GM18505 (cell line): ENCODE measurements at regions not wholly inside any gene's neighbourhood (a gene's known extent, or its start where the extent isn't known, plus 50 kb on each side); places are given as distances from the start of the nearest gene placed in this dataset.
"Not testable (repeated sequence)": the region's sequence is repeated elsewhere in the genome, so short reads cannot be mapped to it uniquely, and the experiment has no call there.

Source experiments
- ATAC-seq: cut with Tn5 transposase; IDR thresholded peaks from one replicate; pipeline ENCODE4 v1.9.1; 2021; ENCODE audit not compliant: unreplicated experiment
- POLR2A ChIP-seq: IDR thresholded peaks from 4 replicates; pipeline ENCODE4 v1.6.1; 2011; ENCODE audit warnings: borderline replicate concordance; ENCODE audit not compliant: insufficient read depth, insufficient read length; ENCODE audit errors: extremely low read depth

DNA sequence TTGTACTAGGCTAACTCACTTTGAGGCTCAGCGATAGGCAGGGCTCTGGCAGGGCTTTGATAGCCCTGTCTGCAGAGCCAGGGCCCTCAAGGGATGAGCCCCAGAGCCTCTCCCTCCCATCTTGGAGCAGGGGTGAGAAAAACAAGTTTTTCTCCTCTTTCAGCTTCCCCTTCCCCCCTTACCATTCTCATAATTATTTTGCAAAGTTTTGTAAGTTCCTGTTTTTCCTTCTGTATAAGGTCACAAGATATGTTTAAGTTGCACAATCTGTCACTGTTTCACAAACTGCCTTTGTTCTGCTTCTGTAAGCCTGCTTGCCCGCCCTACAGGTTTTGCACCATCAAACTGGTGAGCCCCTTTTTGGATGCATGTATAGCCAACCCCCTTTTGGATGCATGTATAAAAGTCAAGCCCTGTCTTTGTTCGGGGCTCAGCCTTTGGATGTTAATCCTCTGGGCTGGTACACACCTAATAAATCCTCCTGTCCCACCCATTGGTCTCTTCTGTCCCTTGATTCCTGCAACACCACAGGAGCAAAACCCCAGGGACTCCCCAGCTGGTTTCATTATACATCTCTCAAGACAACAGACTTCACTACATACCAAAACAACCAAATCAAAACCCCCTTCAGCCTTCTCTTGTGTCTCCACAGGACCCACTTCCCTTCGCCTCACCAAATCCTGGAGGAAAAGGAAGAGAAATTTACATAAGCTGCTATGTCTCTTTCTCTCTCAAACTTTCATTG is 52.5 kb upstream of the RESF1 start:
- peak; percentile 69 for ATAC-seq
- no peak for TF ChIP-seq POLR2A

DNA sequence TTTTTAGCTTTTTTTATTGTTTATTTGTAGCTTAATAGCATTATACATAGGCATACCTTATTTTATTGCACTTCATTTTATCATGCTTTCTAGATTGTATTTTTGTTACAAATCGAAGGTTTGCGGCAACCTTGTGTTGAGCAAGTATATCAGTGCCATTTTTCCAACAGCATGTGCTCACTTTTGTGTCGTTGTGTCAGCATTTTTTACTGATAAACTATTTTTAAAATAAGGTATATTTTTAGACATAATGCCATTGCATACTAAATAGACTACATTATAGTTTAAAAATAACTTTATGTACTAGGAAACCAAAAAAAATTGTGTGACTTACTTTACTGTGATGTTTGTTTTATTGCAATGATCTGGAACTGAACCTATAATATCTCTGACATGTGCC is 56.2 kb upstream of the RESF1 start:
- no peak for ATAC-seq
- no peak for TF ChIP-seq POLR2A

GRCh38 chr12:31900271-31900670 is 58.9 kb upstream of the RESF1 start:
- no peak for ATAC-seq

DNA sequence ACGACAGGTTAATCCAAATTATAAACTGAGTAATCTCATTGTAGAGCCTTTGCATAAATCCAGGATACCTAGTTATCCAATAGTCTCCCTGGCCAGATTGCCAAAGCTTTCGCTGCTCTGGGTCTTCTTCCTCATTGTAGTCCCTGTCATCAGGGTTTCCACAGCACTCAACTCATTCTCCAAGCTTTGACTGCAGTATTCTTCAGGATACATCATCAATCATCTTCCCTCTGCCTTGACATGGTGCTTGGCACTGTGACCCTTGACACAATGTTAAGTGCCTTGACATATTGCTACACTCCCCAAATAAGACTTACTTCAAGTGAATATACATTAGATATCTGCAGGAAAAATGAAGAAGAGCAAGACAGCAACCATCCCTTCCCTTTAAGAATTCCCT is 60.1 kb upstream of the RESF1 start:
- ATAC-seq, result no peak
- no peak for TF ChIP-seq POLR2A

More at GRCh38 chr12:31900271-31900670, 58.9 kb upstream of the RESF1 start:
- TF ChIP-seq POLR2A, result no peak

DNA sequence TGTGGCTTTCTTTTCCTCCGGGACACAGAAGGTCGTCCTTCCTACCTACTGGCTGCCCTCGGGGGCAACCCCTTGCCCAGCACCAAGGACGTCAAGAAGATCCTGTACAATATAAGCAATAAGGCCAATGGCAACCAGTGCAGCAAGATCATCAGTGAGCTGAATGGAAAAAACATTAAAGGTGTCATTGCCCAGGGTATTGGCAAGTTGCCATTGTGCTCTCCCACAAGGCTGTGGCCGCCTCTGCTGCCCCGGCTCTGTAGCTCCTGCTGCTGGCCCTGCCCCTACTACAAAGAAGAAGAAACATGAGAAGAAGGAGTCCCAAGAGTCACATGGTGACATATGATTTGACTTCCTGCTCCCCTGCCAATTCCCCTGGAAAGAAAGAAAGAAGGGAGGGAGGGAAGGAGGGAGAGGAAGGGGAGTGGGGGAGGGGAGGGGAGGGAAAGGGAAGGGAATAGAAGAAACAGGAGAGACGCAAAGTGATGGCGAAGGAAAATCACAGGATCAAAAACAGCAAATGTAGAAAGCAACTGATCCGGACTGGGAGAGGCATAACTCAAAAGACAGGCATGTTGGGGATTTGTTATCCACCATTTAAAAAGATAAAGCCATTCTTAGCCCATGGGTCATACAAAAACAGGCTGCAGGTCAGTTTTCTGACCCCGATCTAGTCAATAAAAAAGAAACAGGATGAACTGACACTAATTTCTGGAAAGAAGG is 61.3 kb upstream of the RESF1 start:
- ATAC-seq, result no peak
- TF ChIP-seq POLR2A, result no peak

DNA sequence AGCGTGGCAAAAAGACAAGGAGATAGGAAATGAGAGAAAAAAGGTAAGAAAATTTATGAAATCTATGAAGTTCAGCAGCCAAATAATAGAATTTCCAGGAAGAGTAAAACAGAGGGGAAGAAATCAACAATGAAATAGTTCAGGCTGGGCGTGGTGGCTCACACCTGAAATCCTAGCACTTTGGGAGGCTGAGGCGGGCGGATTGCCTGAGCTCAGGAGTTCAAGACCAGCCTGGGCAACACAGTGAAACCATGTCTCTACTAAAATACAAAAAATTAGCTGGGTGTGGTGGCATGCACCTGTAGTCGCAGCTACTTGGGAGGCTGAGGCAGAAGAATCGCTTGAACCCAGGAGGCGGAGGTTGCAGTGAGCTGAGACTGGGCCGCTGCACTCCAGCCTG is 62.1 kb upstream of the RESF1 start:
- ATAC-seq, result peak; percentile 1

DNA sequence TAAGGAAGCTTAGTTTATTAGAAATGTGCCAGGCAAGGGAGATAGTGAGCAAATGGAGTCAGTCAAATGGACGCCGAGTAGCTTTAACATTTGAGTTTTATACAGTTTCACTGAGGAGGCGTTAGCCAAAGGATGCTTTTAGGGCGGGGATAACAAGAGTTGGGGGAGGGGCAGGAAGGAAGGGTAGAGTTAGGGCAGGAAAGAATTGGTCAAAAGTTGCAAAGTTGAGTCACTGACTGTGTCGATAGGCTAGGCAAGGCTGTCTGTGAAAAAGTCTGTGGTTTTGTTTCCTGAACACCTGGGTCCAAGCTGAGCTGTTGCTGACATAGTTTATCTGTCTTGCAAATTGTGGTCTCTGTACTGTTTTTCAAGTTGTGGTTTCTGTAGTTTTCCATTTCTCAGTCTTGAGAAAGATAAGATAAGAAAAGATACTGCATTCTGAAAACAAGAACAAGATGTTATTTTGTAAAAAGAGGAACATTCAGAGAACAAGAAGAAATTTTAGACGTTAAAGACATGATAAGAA is 62.6 kb upstream of the RESF1 start:
- TF ChIP-seq POLR2A, result peak; percentile 45
- peak; percentile 98 for ATAC-seq

DNA sequence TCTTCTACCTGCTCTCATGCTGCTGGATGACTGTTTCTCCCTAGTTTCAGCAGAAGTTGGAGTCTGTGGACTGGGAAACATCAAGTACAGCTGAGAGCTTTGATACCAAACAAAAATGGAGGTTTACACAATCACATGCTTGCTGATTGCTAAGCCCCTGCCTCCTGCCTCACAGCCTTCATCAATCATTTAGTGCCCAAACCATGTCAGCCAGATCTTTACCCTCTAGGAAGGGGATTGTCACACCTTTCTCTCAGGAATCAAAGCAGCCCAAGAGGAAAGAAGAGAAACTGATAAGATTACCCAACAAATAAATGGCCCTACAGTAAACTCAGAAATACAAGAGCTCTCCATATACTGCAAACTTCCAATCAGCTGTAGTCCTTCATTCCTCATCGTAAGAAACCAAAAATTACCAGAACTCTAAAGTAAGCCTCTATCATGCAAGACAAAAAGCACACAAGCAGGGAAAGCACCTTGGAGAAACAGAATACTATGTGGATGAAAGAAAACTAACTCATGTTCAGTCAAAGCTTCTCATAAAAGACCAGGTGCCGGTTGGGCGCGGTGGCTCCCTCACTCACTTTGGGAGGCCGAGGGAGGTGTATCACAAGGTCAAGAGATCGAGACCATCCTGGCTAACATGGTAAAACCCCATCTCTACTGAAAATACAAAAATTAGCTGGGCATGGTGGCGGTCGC is 63.6 kb upstream of the RESF1 start:
- no peak for ATAC-seq
- TF ChIP-seq POLR2A, result no peak

DNA sequence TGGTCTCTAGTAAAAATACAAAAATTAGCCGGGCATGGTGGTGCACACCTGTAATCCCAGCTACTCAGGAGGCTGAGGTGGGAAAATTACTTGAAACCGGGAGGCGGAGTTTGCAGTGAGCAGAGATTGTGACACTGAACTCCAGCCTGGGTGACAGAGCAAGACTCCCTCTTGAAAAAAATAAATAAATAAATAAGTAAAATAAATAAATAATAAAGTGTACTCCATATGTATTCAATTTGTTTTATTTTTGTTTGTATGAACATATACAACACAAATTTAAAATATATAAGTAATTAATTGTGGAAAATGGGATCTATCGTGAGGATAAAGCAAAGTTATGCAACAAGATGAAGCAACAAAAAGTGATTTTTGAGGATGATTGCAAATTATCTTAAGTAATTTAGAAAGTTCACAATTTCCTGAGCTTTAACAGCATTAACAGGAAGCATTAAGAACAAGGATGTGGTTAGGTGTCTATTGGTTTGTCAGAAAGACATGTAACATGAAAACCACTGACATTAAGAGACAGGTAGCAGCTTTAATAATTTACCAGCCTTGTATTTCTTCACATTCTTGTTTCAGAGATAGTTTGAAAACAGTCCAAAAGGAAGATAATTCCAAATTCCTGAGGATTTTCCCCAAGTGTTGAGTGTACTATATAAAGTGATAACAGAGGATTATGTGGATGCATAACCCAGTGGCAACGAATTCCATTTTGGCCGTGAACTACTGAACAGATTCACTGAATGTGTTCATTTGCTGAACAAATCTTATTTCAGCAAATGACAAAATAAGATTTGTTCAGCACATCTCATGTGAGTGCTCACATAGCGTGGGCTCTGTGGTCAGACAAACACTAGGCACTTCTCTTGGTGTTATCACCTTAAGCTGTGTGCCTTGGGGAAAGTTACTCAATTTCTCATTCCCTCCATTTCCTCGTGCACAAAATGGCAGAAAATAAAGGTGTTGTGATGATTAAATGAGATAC is 68.6 kb upstream of the RESF1 start:
- no peak for ATAC-seq
- no peak for TF ChIP-seq POLR2A

GRCh38 chr12:31887109-31887811 is 72.0 kb upstream of the RESF1 start:
- TF ChIP-seq POLR2A, result no peak
- peak; percentile 51 for ATAC-seq

DNA sequence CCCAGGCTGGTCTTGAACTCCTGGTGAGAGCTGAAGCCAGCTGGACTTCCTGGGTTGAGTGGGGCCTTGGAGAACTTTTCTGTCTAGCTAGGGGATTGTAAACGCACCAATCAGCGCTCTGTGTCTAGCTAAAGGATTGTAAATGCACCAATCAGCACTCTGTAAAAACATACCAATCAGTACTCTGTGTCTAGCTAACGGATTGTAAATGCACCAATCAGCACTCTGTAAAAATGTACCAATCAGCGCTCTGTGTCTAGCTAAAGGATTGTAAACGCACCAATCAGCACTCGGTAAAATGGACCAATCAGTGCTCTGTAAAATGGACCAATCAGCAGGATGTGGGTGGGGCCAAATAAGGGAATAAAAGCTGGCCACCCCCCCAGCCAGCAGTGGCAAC is 76.5 kb upstream of the RESF1 start:
- ATAC-seq, result not testable (repeated sequence)

DNA sequence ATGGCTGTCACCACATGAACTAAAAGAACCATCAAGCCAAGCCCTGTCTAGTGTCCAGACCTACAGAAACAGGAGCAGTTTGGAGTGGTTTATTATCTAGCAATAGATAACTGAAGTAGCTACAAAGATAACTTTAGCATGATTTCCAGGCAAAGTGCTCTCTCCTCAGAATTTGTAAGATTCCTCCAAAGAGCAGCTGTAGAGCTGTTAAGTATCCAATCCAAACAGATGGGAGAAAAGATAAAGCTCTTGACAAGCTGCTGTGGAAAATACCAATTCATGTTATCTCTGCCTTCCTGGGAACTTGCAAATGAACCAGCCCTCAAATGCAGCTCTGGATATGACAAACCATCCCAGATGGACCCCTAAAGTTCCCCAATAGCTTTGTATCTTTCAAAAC is 78.9 kb upstream of the RESF1 start:
- no peak for ATAC-seq
- no peak for TF ChIP-seq POLR2A

GRCh38 chr12:31877884-31878283 is 81.3 kb upstream of the RESF1 start:
- no peak for ATAC-seq
- no peak for TF ChIP-seq POLR2A
